ENCODE measurements at regions not wholly inside any gene's neighbourhood (a gene's known extent, or its start where the extent isn't known, plus 50 kb on each side); places are given as distances from the start of the nearest gene placed in this dataset.
"Not testable (repeated sequence)": the region's sequence is repeated elsewhere in the genome, so short reads cannot be mapped to it uniquely, and the experiment has no call there.

DNA sequence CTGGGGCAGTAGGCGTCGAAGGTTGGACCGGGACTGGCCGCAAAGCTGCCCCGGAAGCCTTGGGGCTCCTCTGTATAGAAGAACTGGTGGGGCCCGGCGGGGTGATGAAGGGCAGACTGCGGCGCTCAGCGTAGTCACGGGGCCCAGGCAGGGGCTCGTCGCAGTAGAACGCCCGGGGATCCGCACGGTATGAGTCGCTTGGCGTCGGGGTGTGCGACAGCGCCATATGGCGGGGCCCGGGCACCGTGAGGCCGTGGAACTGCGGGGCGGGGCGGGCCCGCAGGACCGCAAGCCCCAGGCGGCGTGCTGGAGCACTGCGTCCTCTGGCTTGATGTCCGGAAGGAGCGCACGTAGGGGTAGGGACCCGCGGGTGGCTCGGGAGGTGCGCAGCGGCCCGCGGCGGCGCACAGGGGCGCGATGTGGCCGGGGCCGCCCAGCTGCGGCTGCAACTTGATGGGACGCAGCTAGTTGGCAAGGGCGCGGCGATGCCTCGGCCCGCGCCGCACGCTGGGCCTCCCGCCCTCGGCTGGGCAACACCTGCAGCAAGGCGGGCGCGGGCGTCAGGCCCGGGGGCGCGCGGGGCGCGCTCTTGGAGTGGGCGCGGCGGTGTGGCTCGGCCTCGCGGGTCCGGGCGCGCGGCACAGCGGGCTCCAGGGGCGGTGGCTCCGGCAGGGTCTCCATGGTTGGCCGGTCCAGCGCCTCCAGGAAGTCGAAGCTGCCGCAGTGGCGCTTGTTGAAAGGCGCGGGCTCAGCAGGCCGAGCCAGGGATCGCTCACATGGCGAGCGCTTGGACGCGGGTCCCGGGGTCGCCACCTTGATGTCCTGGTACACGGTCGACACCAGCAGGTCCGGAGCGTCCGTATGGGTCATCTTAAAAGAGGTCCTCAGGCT is 251.4 kb downstream of the ANKRD30B start:
- Mint-ChIP-seq H3K4me1 (ENCODE audit: unreplicated experiment) (no peaks in the 10 kb centered on the region), H3K27ac (ENCODE audit: unreplicated experiment) (no peak overlapping the region), H3K27me3 (ENCODE audit: unreplicated experiment) (no peaks in the 10 kb centered on the region), H3K36me3 (ENCODE audit: unreplicated experiment) (no peaks in the 10 kb centered on the region), H3K4me3 (ENCODE audit: unreplicated experiment) (no peak overlapping the region), H3K9me3 (ENCODE audit: unreplicated experiment) (peaks cover 18% of the 10 kb centered on the region)
- TF ChIP-seq, protein P1, sequence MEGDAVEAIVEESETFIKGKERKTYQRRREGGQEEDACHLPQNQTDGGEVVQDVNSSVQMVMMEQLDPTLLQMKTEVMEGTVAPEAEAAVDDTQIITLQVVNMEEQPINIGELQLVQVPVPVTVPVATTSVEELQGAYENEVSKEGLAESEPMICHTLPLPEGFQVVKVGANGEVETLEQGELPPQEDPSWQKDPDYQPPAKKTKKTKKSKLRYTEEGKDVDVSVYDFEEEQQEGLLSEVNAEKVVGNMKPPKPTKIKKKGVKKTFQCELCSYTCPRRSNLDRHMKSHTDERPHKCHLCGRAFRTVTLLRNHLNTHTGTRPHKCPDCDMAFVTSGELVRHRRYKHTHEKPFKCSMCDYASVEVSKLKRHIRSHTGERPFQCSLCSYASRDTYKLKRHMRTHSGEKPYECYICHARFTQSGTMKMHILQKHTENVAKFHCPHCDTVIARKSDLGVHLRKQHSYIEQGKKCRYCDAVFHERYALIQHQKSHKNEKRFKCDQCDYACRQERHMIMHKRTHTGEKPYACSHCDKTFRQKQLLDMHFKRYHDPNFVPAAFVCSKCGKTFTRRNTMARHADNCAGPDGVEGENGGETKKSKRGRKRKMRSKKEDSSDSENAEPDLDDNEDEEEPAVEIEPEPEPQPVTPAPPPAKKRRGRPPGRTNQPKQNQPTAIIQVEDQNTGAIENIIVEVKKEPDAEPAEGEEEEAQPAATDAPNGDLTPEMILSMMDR (IDR thresholded peaks at IDR 0.05): no peak
- no peak for DNase-seq (ENCODE audit: extremely low spot score, unreplicated experiment)

DNA sequence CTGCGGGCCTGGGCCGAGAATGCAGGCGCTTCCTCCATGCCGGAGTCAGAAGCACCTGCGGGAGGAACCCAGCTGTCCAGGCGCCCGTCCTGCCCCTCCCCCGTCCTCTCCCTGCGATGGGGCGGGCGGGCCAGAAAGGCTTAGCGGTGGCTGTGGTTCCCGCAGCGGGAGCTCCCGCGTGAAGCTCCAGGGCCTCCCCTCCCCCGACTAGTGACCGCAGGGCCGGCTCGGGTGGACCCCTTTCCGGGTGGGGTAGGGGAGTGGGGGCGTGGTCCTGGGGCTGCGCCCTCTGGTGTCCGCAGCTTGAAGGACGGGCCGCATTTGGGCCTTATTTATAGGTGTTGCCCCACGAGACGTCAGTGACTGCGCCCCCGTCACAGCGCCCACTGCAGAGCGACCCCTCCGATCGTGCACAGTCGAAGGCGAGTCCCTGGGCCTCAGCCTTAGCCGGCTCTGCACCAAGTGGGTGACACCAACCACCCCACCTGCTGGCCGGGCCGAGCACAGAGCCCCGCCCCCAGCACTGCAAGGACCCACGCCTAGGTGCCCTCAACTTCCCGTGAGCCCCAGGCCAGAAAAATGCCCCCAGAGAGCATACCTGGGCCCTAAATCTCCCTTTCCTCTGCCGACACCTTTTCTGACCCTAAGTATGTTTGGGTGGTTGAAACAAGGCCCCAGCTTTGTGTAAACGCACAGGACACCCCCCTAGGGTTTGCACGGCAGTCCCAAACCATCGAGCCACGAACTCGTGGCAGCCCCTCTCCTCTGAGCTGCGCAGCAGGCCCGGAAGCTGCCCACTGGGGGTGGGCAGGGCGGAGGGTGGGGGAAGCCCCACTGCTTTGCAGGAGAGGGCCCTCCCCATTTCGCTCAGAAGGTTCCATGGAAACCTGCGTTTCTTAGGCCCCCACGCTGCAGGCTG is 252.4 kb downstream of the ANKRD30B start:
- not testable (repeated sequence) for H3K27ac Mint-ChIP-seq (ENCODE audit: unreplicated experiment)

DNA sequence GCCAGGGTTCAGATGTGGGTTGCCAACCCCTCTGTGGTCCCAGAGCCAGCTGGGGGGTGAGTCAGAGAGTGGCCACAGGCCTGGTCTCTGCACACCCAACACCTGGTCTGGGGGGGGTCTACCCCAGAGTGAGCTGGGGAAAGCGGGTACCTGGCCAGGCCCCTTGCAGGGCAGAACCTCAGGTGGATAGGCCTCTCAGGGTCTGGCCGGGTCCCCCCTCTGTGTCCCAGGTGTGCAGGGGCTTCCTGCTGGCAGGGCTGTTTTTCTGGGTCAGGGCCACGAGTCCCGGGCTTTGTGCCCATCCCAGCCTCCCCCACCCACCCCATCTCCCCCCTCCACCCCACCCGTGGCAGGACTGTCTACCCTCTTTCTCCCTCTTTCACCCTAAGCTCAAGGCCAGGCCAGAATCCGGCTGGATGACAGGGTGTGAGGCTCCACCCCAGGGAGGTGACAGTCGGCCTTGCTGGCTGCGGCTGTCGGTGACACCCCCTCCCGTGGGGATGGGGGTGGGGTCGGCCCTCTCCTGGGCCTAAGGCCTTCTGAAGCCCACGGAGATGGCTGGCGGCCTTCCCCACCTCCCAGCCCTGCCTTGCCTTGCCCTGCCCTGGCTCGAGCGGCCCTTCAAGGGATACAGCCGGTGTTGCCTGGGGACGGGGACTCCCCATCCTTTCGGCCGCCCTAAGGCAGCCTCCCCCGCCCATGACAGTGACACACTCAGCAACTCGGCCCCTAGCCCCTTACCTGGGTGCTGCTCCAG is 253.2 kb downstream of the ANKRD30B start:
- H3K27me3 Mint-ChIP-seq (ENCODE audit: unreplicated experiment); H3K4me1 Mint-ChIP-seq (ENCODE audit: unreplicated experiment); H3K9me3 Mint-ChIP-seq (ENCODE audit: unreplicated experiment); H3K27ac Mint-ChIP-seq (ENCODE audit: unreplicated experiment); DNase-seq (ENCODE audit: extremely low spot score, unreplicated experiment); H3K4me3 Mint-ChIP-seq (ENCODE audit: unreplicated experiment); H3K36me3 Mint-ChIP-seq (ENCODE audit: unreplicated experiment): not testable (repeated sequence)

More for the DNA sequence above, 252.4 kb downstream of the ANKRD30B start:
- not testable (repeated sequence) for H3K4me1 Mint-ChIP-seq (ENCODE audit: unreplicated experiment); H3K36me3 Mint-ChIP-seq (ENCODE audit: unreplicated experiment); DNase-seq (ENCODE audit: extremely low spot score, unreplicated experiment); H3K4me3 Mint-ChIP-seq (ENCODE audit: unreplicated experiment); H3K27me3 Mint-ChIP-seq (ENCODE audit: unreplicated experiment)
- peaks cover 13% of the 10 kb centered on the region for H3K9me3 Mint-ChIP-seq (ENCODE audit: unreplicated experiment)

DNA sequence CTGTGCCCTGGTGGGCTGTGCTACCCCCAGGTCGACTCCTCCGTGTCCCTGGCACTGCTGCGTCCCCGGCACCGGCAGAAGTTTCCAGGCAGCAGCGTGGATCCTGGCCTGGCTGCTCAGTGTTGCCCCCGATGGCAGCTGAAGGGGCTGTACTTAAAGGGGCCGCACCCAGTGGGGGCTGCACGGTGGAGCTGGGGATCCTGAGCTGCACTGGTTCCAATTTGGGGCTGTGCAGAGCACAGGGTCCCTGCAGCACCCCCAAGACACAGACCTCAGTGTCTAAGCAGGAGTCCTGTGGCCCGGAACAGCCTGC is 253.8 kb downstream of the ANKRD30B start:
- not testable (repeated sequence) for H3K27me3 Mint-ChIP-seq (ENCODE audit: unreplicated experiment); DNase-seq (ENCODE audit: extremely low spot score, unreplicated experiment); H3K9me3 Mint-ChIP-seq (ENCODE audit: unreplicated experiment); H3K27ac Mint-ChIP-seq (ENCODE audit: unreplicated experiment); H3K36me3 Mint-ChIP-seq (ENCODE audit: unreplicated experiment); H3K4me3 Mint-ChIP-seq (ENCODE audit: unreplicated experiment); H3K4me1 Mint-ChIP-seq (ENCODE audit: unreplicated experiment)

DNA sequence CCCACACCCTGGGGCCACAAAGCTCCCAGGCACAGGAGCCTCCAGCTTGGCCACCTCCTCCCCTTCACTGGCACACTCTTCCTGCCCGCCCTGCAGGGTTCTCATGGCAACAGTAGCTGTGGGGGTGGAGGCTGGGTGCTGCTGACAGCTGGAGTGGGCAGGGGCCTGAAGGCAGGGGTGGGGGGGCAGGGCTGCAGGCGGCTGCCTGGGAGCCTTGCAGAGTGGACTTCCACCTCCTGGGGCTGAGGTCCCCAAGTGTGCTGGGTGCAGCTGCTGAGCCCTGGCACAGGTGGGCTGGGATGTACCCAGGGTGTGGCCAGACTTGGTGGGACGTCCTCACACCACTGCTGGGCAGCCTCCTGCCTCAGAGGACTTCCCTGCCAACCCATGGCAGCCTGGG is 254.8 kb downstream of the ANKRD30B start:
- not testable (repeated sequence) for H3K4me1 Mint-ChIP-seq (ENCODE audit: unreplicated experiment); H3K27ac Mint-ChIP-seq (ENCODE audit: unreplicated experiment); DNase-seq (ENCODE audit: extremely low spot score, unreplicated experiment); H3K4me3 Mint-ChIP-seq (ENCODE audit: unreplicated experiment); H3K27me3 Mint-ChIP-seq (ENCODE audit: unreplicated experiment); H3K9me3 Mint-ChIP-seq (ENCODE audit: unreplicated experiment); H3K36me3 Mint-ChIP-seq (ENCODE audit: unreplicated experiment)

DNA sequence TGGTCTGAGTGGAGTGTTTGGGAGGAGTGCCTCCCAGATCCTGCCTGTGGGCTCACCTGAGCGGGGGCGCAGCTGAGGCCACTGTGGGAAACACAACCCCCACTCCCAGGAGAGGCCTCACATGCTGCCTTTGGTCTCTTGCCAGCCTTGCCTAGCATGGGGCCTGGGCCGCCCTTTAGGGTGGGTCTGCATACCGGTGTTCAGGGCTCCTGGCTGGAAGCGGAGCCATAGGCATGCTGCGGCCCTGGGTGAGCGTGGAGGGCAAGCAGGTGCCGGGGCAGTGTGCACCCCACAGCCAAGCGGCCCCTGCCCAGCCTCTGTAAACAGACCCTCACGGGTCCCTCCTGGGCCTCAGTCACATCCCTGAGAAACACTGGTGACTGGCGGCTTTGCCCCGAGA is 255.3 kb downstream of the ANKRD30B start:
- H3K9me3 Mint-ChIP-seq (ENCODE audit: unreplicated experiment): peaks cover 12% of the 10 kb centered on the region
- H3K27ac Mint-ChIP-seq (ENCODE audit: unreplicated experiment); H3K4me3 Mint-ChIP-seq (ENCODE audit: unreplicated experiment); H3K27me3 Mint-ChIP-seq (ENCODE audit: unreplicated experiment); DNase-seq (ENCODE audit: extremely low spot score, unreplicated experiment); H3K36me3 Mint-ChIP-seq (ENCODE audit: unreplicated experiment); H3K4me1 Mint-ChIP-seq (ENCODE audit: unreplicated experiment): not testable (repeated sequence)

DNA sequence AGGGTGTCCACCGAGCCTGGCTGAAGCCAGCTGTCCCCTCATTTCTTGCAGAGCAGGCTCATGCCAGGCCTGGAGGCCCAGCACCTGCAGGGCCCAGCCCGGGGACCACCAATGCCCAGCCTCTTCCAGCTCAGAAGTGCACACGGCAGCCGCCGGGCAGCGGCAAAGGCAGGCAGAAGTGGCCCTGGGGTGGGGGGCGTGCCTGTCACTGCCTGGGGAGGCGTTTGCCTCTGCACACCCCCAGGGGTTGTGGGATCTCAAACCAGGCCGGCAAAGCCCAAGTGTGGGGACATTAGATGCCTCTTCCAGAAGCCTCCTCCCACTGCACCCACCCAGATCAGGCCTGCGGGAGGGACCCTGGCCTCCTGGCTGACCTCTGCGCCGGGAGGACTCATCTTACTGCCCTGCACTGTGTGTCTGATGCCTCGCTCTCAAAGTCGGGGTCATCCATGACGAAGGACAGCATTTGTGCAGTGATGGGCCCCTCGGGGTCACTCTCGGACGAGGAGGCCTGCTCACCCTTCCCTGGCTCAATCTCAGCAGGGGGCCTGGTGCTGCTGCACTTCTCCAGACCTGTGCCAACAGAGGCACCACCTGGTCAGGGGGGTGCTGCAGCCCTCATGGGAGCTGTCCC is 255.8 kb downstream of the ANKRD30B start:
- H3K4me1 Mint-ChIP-seq (ENCODE audit: unreplicated experiment); H3K36me3 Mint-ChIP-seq (ENCODE audit: unreplicated experiment); DNase-seq (ENCODE audit: extremely low spot score, unreplicated experiment); H3K4me3 Mint-ChIP-seq (ENCODE audit: unreplicated experiment); H3K27me3 Mint-ChIP-seq (ENCODE audit: unreplicated experiment); H3K27ac Mint-ChIP-seq (ENCODE audit: unreplicated experiment): not testable (repeated sequence)
- peaks cover 14% of the 10 kb centered on the region for H3K9me3 Mint-ChIP-seq (ENCODE audit: unreplicated experiment)

DNA sequence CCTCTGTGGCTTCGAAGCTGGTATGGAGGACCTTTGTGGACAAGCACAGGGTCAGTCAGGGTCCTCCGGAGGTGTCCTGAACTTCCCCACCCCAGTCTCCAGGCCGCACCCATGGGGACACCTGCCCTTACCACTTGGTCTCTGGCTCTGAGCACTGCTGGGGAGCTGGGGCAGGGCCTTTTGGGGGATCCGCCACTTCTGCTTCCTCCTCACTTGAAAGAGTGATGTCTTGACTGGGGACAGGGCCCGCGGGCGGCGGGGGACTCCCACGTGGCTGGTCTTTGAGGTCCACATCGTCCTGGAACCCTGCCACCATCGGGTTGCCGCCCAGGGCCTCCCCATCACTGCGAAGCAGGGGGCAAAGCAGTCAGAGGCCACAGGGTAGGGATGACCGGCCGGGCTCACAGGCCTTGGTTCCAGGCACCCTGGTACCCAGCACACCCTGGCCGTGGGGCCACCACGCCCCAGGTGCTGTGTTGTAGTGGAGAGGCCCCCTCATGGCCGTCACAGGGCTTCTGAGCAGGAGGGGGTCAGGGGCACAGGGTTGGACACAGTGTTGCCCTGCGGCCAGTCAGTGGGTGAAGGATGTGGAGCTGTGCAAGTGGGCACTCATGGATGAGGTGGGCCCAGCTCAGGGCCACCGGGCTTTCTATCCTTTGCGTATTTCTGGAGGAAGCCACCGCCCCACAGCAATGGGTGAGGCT is 256.4 kb downstream of the ANKRD30B start:
- not testable (repeated sequence) for H3K4me1 Mint-ChIP-seq (ENCODE audit: unreplicated experiment); H3K27me3 Mint-ChIP-seq (ENCODE audit: unreplicated experiment); H3K36me3 Mint-ChIP-seq (ENCODE audit: unreplicated experiment); H3K27ac Mint-ChIP-seq (ENCODE audit: unreplicated experiment); DNase-seq (ENCODE audit: extremely low spot score, unreplicated experiment); H3K4me3 Mint-ChIP-seq (ENCODE audit: unreplicated experiment)
- peaks cover 16% of the 10 kb centered on the region for H3K9me3 Mint-ChIP-seq (ENCODE audit: unreplicated experiment)
